GM12892 (cell line): ENCODE measurements at regions not wholly inside any gene's neighbourhood (a gene's known extent, or its start where the extent isn't known, plus 50 kb on each side); places are given as distances from the start of the nearest gene placed in this dataset.

Experiments used
- POLR2A ChIP-seq: IDR thresholded peaks from 2 replicates; pipeline ENCODE4 v1.6.1; 2011; ENCODE audit warnings: low read depth, low read length, control low read depth
- POLR2AphosphoS5 ChIP-seq: IDR thresholded peaks from 2 replicates; pipeline ENCODE4 v1.6.1; 2011; ENCODE audit warnings: low read depth, low read length, control low read depth
- TAF1 ChIP-seq: IDR thresholded peaks from 2 replicates; pipeline ENCODE4 v1.6.1; 2011; ENCODE audit warnings: low read depth, mild to moderate bottlenecking, control low read depth, low read length, borderline replicate concordance

- TF ChIP-seq POLR2A, result no peak
- no peak for TF ChIP-seq POLR2AphosphoS5
- TF ChIP-seq TAF1, result no peak
These were observed 737.2 kb upstream of the GJE1 start for GRCh38 chr6:141395443-141396008.
